SIG-M5 (cell line): ENCODE measurements at regions not wholly inside any gene's neighbourhood (a gene's known extent, or its start where the extent isn't known, plus 50 kb on each side); places are given as distances from the start of the nearest gene placed in this dataset.

ENCODE experiments used
- DNase-seq: peaks from one replicate; lab custom pipeline; 2025; lab: John Stamatoyannopoulos, UW

DNA sequence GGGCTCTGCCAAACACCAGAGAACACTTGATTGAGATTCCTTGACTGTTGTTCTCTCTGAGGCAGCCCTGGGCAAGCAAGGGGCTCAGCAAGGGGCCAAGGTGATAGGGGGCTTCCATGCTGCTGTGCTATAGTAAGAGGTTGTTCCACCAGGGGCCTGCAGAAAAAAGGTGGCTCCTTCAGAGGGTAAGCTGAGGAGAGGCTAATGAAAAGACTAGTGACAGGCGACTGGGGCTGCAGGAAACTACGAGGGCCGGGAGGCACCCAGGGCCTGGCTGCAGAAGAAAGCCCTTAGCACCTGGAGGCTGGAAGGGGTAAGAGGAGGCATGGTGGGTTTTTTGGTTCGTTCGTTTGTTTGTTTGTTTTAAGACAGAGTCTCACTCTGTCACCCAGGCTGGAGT, 88.0 kb upstream of the CTNNA1 start:
- no peak for DNase-seq

DNA sequence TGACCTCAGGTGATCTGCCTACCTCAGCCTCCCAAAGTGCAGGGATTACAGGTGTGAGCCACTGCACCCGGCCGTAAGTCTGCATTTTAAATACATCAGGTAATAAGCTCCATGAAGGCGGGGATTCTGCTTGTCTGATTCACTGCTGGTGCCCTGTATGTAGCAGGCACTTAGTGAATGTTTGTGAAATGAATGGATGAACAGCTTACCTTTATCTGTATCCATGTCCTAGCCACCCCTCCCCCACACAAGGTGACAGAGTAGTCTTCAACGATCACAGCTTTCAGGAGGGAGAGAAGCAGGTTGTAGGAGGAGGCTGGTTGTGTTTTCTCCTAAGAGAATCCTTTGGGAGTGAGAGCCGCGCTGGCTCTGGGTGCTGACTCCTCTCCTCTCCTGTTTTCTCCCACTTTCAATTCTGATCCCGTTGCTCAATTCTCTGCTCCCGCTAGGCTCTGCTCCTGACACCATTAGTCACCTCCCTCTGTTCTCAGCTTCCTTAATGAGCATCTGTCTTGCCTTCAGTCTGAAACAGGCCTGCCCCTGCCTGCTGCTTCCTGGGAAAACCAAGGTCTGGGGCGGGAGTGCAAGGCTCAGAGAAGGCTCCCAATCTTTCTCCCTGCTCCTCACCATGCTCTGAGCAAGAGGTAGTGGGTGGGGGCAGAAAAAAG, 88.8 kb upstream of the CTNNA1 start:
- DNase-seq: no peak

DNA sequence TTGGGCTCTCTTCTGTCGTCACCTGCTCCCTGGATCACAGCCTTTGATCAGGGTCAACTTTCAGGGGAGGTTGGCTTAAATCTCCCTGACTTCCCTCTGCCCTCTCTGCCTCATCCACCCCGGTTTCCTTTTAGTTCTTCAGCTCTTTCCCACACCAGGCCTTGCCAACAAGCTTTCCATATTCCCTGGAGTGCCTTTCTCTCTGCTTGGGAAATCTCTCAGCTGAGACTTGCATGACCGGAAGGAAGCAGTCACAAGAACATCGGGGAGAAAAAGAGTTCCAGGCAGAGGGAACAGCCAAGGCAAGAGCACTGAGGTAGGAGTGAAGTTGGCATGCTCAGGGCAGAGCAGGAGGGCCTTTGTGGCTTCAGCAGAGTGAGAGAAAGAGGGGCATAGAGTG, 88.4 kb upstream of the HSPA9 start:
- DNase-seq: no peak

DNA sequence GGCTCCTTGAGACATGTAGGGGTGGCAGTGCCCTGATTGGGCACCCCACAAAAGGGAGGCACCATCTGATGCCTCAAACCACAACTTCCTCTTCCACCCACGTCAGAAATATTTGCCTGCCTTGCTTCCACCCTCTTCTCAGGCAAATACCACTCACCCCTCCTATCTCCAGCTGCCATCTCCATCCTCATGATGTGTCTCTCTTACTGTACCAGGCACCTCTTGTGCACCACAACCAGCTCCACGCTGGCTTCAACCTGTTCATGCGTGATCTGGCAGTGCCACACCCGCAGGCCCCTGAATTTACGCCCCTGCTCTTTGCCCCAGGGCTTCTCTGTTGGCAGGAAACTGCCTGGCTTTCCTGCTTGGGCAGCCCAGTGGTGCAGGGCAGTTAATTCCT, 87.8 kb upstream of the HSPA9 start:
- peak; percentile 40 for DNase-seq

DNA sequence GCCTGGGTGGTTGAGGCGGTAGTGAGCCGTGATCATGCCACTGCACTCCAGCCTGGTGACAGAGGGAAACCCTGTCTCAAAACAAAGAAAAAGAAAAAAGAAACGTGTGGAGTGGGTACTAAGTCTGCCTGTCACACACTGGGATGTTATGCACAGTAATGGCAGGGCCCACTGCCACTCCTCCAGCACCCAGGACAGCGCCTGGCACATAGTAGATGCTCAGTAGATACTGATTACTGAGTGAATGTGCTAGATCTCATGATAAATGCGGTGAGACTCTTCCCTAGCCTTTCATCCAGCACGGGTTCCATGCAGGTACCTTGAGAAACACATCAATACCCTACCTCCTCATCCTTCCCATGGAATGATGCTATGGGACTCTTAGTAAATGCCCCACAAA, 87.4 kb upstream of the HSPA9 start:
- DNase-seq: no peak

DNA sequence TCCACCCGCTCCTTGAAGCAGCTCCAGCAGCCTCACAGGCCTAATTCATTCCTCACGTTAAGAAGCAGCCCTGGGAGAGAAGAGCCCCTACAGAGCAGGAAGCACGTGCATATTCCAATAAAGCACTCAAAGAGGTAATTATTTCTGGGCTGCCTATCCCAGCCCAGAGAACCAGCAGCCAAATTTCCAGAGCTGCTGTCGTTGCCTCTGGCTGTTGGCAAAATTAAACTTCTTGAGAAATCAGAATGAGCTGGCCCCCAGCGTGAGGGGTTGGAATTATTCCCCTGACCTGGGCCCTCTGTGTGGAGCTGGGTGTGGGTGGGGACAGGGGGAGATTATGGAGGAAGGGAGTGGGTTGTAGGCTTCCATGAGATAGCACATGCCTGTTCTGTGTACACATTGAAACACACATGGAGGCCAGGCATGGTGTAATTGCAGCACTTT, 86.8 kb upstream of the HSPA9 start:
- no peak for DNase-seq

DNA sequence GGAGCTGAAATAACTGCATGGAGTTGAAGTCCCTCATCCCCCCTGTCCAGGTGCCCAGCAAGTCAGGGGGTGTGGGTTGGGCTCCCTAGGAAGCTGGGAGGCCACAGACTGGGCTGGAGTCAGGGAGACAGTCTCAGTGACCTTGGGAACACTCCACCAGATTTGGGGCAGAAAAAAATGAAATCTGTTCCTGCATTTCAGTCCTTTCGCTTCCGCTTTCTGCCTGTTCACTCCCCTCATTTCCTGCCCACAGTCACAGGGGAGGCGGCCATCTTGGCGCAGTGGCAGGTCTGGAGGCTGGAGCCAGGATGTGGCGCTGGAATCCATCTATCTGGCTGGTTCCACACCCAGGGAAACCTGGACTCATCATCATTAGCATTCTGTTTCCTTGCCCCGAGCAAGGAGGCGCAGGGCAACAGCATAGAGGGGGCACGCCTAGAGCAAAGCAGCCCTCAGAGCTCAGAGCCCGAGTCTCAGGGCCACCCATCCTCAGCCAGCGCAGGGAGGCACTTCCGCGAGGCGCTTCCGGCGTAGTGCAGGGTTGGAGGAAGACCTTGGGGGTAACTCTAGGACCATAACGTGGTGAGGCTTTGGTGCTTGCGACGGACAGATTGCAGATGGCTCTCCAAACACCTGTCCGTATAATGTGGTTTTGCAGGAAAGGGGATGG, 86.2 kb upstream of the HSPA9 start:
- peak; percentile 29 for DNase-seq

DNA sequence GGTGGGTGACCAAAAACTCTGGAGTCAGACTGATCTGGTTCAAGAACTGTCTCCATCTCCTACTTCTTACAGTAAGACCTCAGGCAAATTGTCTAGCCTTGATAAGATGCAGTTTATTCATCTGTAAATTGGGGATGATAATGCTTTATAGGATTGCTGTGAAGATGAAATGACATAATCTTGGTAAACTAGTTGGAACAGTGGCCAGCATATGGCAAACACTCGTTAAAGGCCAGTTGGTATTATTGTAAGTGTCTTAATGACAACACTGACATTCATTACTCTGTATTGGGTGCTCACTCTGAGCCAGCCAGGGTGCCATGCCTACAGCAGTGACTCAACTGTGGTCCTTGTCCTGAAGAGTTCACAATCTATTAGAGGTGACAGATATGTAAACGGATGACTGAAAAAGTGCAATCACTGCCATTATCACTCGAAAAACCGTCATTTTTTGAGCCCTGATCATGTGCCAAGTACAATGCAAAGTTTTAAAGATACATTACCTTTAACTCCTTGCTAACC, 84.9 kb upstream of the HSPA9 start:
- no peak for DNase-seq

DNA sequence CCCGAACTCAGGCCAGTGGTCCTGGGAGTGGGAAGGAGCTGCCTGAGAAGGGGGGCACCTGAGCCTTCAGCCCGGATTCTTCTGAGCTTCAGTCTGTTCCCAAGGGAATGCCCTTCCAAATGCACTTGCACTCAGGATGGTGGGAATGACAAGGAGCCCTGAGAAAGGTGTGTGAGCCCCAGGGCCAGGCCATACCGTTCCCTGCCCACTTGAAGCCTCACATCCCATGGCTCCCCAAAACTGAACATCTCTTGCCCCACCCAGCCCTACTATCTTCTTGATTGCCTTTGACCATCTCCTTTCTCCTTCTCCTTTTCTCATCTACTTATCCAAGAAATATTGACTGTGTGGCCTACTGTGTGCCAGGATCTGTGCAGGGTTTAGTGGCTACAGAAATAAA, 84.4 kb upstream of the HSPA9 start:
- no peak for DNase-seq

DNA sequence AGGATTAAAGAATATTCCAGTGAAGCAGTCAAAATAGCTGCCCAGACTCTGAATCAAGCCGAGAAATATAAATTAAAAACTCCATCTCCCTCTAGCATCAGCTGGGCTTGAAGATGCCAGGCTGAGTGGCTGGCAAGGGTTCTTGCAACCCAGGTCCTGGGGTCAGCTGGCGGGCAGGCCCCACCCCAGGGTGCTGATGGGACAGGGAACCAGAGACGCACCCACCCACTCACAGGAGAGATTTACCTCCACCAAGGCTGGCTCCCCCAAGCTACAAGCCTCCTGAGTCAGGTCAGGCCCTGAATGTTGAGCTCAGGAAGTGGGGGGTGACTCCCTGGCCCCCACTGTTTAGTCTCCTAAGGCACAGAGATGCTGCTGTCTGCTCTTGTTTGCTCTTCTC, 83.9 kb upstream of the HSPA9 start:
- no peak for DNase-seq

DNA sequence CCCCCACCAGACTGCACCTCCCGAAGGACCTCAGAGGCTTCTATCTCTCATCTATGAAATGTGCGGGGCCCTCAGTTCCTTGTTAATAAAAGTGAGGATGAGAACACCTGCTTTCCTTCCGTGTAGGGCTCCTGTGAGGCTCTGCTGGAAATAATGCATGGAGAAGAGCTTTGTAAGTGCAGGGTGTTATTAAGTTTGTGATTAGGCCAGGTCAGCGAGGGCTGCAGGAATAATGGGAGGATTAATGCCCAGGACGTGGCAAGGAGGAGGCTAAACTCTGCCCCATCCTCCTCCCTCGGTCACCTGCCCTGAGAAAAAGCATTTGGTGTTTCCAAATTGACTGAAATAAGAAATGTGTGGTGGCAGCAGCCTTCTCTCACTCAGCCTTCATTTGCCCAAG, 83.5 kb upstream of the HSPA9 start:
- no peak for DNase-seq

DNA sequence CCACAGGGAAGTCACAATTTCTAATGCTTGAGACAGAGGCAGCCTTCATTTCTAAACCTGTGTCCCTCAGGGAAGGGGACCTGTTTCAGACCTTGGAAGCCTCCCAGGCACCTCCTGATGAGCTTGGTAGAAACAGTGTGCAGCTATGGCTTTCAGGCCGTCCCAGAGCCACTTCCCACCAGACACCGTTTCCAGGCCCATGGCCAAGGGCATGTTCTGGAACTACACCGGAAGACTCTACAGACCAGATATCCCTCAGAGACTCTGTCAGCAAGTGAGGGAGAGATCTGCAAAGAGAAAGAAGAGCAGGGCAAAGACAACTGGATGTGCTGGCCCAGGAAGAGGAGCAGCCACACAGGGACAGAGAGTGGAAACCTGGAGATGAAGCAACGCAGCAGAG, 82.2 kb upstream of the HSPA9 start:
- DNase-seq: no peak

DNA sequence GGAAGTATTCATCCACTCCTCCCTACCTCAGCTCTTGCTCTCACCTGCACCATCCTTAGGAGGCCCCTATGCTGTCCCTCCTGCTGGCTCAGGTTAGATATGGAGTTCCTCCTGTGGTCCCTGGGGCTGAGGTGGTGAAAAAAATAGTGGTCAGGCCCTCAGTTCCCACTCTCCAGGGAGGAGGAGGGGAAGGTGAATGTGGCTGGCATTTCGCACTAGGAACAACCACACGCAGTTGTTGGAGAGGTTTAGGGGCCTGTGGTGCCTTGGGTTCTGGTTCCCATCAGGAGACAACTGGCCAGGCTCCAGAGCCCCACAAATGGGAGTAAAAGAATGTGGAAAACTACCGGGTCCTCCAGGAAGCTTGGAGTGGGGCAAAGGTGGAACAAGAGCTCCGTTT, 81.7 kb upstream of the HSPA9 start:
- DNase-seq: no peak

DNA sequence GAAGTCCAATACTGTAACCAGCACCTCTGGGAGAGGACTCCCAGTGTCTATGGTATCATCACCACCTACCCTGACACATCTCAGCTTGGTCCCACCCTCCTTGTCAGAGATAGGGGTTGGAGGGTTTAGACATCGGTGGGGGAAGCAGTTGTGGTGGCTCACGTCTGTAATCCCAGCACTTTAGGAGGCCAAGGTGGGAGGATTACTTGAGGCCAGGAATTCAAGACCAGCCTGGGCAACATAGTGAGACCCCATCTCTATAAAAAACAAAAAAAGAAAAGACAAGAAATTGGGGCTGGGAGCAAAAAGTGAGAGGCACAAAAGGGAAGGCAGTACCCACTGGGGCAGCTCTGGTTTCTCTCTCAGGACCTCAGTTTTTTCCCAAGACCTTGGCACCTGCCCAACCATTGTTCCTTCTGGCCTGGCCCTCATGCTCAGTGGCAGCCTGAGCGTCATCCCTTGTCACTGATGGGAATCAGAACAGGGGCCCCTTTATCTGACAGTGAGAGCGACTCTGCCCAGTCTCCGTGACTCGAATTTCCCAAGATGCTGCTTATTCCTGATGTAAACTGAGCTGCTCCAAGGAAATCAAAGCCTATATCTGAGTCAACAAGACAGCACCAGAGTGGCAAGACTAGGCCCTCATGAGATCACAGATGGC, 80.5 kb upstream of the HSPA9 start:
- DNase-seq: no peak

DNA sequence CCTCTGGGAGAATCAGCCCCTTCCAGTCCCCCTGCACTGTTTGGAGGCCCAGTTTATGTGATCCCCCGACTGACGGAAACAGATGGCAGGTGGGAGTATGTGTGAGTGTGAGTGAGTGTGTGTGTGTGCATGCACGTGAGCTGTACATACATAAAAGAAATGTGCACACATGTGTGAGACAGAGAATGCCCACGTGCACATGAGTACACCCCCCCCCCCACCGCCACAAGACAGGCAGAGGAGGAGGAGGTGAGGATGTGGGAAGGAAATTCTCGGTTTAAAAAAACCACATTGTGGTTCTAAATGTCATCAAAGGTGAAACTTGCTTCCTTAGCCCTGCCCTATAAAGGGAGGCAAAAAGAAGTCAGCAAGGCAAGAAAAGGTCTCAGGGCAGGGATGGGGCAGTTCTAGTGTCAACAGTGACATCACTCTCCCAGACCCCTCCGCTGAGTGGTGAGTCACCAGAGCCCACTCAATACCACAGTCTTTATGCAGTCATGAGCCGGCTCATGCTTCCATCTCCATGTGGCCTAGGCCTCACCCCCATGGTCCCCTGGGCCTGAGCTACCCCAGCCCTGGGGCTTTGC, 79.2 kb upstream of the HSPA9 start:
- DNase-seq: no peak

DNA sequence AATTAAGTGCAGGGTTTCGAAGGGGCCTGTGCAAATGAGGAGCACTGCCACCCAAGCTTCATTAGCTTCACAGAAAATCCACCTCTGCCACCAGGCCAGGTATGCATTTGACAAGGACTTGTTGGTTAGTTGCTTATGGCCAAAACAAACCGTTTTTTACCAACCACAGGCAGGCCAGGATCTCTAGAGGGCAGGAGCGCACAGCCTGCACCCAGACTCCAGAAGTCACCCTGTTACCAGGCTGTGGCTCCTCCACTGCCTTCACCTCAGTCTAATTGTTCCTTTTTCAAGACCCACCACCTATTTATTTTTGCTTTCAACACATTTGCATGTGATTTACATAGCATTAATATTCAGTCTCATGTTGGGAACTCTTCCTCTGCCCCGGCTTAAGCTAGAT, 78.3 kb upstream of the HSPA9 start:
- no peak for DNase-seq

DNA sequence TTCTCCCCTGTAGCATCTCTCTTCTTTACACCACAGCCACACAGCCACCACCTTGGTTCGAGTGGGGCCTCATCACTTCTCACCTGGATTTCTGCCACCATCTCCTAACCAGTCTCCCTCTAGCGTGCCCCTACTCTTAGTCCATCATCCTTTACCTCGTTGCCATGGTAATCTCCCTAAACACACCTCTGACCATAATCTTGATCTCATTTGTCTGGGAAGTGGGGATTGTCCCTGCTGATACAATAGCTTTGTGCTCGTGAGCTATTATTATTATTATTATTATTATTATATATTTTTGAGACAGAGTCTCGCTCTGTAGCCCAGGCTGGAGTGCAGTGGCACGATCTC, 76.5 kb upstream of the HSPA9 start:
- DNase-seq: no peak

DNA sequence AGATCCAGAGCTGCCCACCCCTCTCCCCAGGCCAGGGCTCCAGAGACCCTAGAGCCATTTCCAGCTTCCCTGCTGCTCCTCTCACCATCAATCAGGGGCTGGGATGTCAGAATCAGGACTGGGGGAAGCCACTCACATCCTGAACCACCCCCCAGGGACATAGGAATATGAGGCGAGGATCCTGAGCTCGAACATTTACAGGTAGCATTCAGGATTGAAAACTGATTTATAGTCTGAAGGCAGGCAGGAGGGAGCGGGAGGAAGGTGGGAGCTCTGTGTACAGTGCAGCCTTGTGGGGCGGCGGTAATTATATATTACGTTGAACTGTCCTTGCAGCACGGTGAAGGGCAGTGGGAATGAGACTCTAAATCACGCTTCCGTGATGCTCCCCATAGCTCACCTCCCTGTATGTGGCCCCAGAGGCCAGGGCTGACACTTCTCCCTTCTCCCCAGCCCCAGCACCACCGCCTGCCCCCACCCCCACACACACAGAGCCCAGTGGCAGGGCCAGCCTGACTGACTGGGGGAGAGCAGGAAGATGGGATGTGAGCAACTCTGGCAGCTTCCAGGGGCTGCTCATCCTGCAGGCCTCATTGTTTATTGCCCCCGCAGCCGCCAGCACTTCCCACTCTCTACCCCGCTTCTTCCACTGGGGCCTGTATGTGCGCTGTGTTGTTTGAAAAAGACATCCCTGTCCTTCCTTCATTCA, 76.0 kb upstream of the HSPA9 start:
- no peak for DNase-seq

DNA sequence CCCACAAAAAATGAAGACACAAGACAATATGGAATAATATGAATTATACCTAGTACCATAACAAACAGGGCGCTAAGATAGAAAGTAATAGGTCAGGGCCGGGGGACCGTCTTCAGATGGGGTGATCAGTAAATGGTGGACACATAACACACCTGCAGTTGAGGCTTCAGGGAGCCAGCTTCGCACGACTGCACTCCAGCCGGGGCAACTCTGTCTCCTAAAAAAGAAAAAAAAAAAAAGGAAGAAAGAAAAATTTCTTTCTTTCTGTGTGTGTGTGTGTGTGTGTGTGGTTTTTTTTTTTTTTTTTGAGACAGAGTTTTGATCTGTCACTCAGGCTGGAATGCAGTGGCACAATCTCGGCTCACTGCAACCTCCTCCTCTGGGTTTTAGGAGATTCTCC, 75.0 kb upstream of the HSPA9 start:
- no peak for DNase-seq

DNA sequence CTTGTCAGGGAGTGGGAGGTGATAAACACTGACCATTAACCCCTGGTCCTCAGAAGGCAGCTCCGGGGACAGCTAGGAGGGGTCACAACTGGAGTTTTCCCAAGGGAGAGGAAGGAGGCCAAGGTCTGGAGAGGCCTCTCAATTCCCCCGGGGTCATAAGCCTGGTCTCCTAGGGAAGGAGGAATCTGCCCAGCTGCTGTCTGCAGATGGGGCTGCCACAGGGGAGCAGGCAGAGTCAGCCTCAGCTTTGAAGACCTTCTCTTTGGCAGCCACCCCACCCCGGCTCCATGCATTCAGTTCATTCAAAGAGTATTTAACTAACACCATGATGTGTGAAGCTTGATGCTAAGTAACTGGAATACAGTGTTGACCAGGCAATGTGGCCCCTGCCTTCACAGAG, 74.6 kb upstream of the HSPA9 start:
- DNase-seq: no peak

DNA sequence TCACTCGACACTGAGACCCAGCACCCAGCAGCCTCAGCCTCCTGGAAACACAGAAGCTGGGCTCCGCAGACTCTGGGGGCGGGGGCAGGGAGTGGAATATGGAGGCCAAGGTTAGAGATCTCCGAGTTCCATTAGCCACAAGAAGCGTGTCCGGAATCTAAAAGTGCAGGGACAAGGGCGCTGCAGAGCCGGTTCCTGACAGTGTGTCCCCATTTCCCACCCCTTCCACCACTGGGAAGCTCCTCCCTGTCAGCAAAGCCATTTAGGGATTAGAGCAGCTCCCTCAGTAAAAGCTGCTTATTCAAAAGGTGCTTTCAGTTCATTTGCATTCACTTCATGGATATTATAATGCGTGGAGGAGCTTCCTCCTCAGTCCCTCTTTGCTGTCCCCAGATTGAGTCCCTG, 74.1 kb upstream of the HSPA9 start:
- no peak for DNase-seq

DNA sequence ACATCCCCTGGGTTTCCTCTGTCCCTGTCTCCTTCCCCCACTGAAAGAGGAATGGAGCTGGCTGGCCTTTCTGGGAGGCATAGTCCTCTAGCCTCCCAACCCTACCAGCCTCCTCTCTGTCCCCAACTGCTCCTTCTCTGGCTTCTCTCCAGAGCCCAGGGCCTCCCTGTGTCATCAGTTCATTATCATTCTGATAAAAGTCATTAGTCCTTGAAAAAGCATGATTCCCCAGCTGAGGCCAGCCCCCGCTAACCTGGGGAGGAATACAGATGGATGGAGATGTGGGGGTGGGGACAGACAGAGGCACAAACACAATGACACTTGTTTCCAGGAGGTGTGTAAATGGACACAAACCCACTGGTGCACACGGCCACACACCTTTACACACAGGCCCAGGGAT, 73.6 kb upstream of the HSPA9 start:
- no peak for DNase-seq
